ENCODE measurements at regions not wholly inside any gene's neighbourhood (a gene's known extent, or its start where the extent isn't known, plus 50 kb on each side); places are given as distances from the start of the nearest gene placed in this dataset.
"Not testable (repeated sequence)": the region's sequence is repeated elsewhere in the genome, so short reads cannot be mapped to it uniquely, and the experiment has no call there.

- Histone ChIP-seq H3K27me3 (ENCODE audit: insufficient read depth, poor library complexity, severe bottlenecking) (no peaks in the 10 kb centered on the region), H3K4me3 (replicated peaks; ENCODE audit: insufficient read depth, low read length) (no peak overlapping the region), H3K27ac (replicated peaks) (no peak overlapping the region)
- DNase-seq (ENCODE audit: low read depth in 1 of 2, low spot score in 1 of 2): no peak
- no peak for TF ChIP-seq SPI1 (IDR thresholded peaks at IDR 0.05; ENCODE audit: borderline replicate concordance, low read depth)
- TF ChIP-seq, protein P1, sequence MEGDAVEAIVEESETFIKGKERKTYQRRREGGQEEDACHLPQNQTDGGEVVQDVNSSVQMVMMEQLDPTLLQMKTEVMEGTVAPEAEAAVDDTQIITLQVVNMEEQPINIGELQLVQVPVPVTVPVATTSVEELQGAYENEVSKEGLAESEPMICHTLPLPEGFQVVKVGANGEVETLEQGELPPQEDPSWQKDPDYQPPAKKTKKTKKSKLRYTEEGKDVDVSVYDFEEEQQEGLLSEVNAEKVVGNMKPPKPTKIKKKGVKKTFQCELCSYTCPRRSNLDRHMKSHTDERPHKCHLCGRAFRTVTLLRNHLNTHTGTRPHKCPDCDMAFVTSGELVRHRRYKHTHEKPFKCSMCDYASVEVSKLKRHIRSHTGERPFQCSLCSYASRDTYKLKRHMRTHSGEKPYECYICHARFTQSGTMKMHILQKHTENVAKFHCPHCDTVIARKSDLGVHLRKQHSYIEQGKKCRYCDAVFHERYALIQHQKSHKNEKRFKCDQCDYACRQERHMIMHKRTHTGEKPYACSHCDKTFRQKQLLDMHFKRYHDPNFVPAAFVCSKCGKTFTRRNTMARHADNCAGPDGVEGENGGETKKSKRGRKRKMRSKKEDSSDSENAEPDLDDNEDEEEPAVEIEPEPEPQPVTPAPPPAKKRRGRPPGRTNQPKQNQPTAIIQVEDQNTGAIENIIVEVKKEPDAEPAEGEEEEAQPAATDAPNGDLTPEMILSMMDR (IDR thresholded peaks at IDR 0.05; ENCODE audit: insufficient read depth, low read length): no peak
- TF ChIP-seq REST (IDR thresholded peaks at IDR 0.05; ENCODE audit: insufficient replicate concordance, low read depth): no peak
- no peak for TF ChIP-seq GABPA (IDR thresholded peaks at IDR 0.05; ENCODE audit: low read depth)
- no peak for TF ChIP-seq POLR2AphosphoS5 (IDR thresholded peaks at IDR 0.05; ENCODE audit: low read depth)
Measured at GRCh38 chr10:130265542-130265941, 129.4 kb downstream of the GLRX3 start.

GRCh38 chr10:130282492-130283218 is 146.5 kb downstream of the GLRX3 start:
- H3K27ac ChIP-seq (replicated peaks): no peak overlapping the region
- no peak overlapping the region for H3K4me3 ChIP-seq (replicated peaks; ENCODE audit: insufficient read depth, low read length)
- no peak for DNase-seq (ENCODE audit: low read depth in 1 of 2, low spot score in 1 of 2)
- TF ChIP-seq GABPA (IDR thresholded peaks at IDR 0.05; ENCODE audit: low read depth) (no peak), SPI1 (IDR thresholded peaks at IDR 0.05; ENCODE audit: borderline replicate concordance, low read depth) (no peak), REST (IDR thresholded peaks at IDR 0.05; ENCODE audit: insufficient replicate concordance, low read depth) (no peak)
- TF ChIP-seq, protein P1 (IDR thresholded peaks at IDR 0.05; ENCODE audit: insufficient read depth, low read length): no peak
- H3K27me3 ChIP-seq (ENCODE audit: insufficient read depth, poor library complexity, severe bottlenecking): no peaks in the 10 kb centered on the region

DNA sequence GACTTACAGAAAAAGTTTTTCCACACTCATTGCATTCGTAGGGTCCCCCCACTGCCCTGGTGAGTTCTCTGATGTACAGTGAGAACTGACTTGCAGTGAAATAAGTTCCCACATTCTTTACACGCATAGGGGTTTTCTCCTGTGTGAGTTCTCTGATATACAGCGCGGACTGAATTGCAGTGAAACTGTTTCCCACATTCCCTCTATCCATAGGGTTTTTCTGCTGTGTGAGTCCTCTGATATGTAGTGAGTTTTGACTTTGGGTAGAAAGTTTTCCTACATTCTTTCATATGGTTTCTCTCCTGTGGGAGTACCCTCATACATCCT is 147.0 kb downstream of the GLRX3 start:
- Histone ChIP-seq H3K27me3 (ENCODE audit: insufficient read depth, poor library complexity, severe bottlenecking) (no peaks in the 10 kb centered on the region), H3K4me3 (replicated peaks; ENCODE audit: insufficient read depth, low read length) (no peak overlapping the region), H3K27ac (replicated peaks) (no peak overlapping the region)
- DNase-seq (ENCODE audit: low read depth in 1 of 2, low spot score in 1 of 2): no peak
- no peak for TF ChIP-seq REST (IDR thresholded peaks at IDR 0.05; ENCODE audit: insufficient replicate concordance, low read depth)
- no peak for TF ChIP-seq POLR2AphosphoS5 (IDR thresholded peaks at IDR 0.05; ENCODE audit: low read depth)
- TF ChIP-seq GABPA (IDR thresholded peaks at IDR 0.05; ENCODE audit: low read depth): no peak
- TF ChIP-seq, protein P1 (IDR thresholded peaks at IDR 0.05; ENCODE audit: insufficient read depth, low read length): no peak
- no peak for TF ChIP-seq SPI1 (IDR thresholded peaks at IDR 0.05; ENCODE audit: borderline replicate concordance, low read depth)

GRCh38 chr10:130295761-130296160 is 159.6 kb downstream of the GLRX3 start:
- DNase-seq (ENCODE audit: low read depth in 1 of 2, low spot score in 1 of 2); H3K27ac ChIP-seq (replicated peaks); H3K27me3 ChIP-seq (ENCODE audit: insufficient read depth, poor library complexity, severe bottlenecking); H3K4me3 ChIP-seq (replicated peaks; ENCODE audit: insufficient read depth, low read length): not testable (repeated sequence)
